H1 (cell line): ENCODE measurements at regions not wholly inside any gene's neighbourhood (a gene's known extent, or its start where the extent isn't known, plus 50 kb on each side); places are given as distances from the start of the nearest gene placed in this dataset.

Experiments used
- CTCF ChIA-PET: fragments of 300-600 bp; sonication (Branson Sonifier 250); formaldehyde crosslinking; loops from one replicate; lab custom pipeline; 2021; ENCODE audit not compliant: partially characterized antibody; lab: Charles Lee
- POLR2A ChIA-PET: fragments of 300-600 bp; sonication (Branson Sonifier 250); formaldehyde crosslinking; loops from one replicate; lab custom pipeline; 2021; ENCODE audit warnings: inconsistent platforms; ENCODE audit not compliant: partially characterized antibody; lab: Charles Lee
- DNase-seq, 2 experiments: peaks; one replicate each; pipeline versions ENCODE4 v3.0.0 to v3.0.0-alpha.2; 2010 to 2022; ENCODE audit warnings: low spot score in 2 of 2, low read depth in 1 of 2, mixed read lengths in 1 of 2
- FAIRE-seq: peaks from 2 replicates; lab custom pipeline; 2011; peaks lifted over from hg19 to GRCh38; lab: Jason Lieb, UNC
- H2AFZ ChIP-seq: 2 replicates; pipeline ENCODE4 v1.8.1; 2012; ENCODE audit warnings: low read length, inconsistent platforms
- H2AK5ac ChIP-seq: 2 replicates; pipeline ENCODE4 v1.6.1; 2013; ENCODE audit warnings: low read depth, low read length
- H2BK120ac ChIP-seq: replicated peaks from 2 replicates; pipeline ENCODE3; 2013; ENCODE audit warnings: low read depth, low read length, inconsistent platforms
- H2BK12ac ChIP-seq: 2 replicates; pipeline ENCODE4 v1.6.1; 2013; ENCODE audit warnings: low read depth, low read length
- H2BK15ac ChIP-seq: 2 replicates; pipeline ENCODE4 v1.6.1; 2013; ENCODE audit warnings: low read length
- H2BK20ac ChIP-seq: 2 replicates; pipeline ENCODE4 v1.6.1; 2013; ENCODE audit warnings: low read length
- H2BK5ac ChIP-seq: 2 replicates; pipeline ENCODE4 v1.6.1; 2013; ENCODE audit warnings: low read depth, low read length
- H3K14ac ChIP-seq: 2 replicates; pipeline ENCODE4 v1.6.1; 2013; ENCODE audit warnings: inconsistent platforms; ENCODE audit not compliant: insufficient read length
- H3K18ac ChIP-seq: 2 replicates; pipeline ENCODE4 v1.6.1; 2013; ENCODE audit warnings: low read length; ENCODE audit errors: extremely low read depth
- H3K23ac ChIP-seq: 2 replicates; pipeline ENCODE4 v1.6.1; 2013; ENCODE audit warnings: inconsistent platforms; ENCODE audit not compliant: insufficient read length
- H3K23me2 ChIP-seq: 2 replicates; pipeline ENCODE4 v1.6.1; 2013; ENCODE audit warnings: low read depth, low read length
- H3K27ac ChIP-seq: 2 replicates; pipeline ENCODE4 v1.6.1; 2011; ENCODE audit warnings: low read depth, low read length, inconsistent platforms
- H3K27me3 ChIP-seq, 4 experiments: replicated peaks in 1 of 4; 1 replicate in 1 of 4; 2 replicates in 3 of 4; pipeline versions ENCODE4 v1.6.1 to v1.8.1; 2011 to 2013; ENCODE audit warnings: low read length in 3 of 4, mild to moderate bottlenecking in 3 of 4, inconsistent platforms in 2 of 4, mixed read lengths in 2 of 4, moderate library complexity in 1 of 4; ENCODE audit not compliant: control insufficient read depth in 3 of 4, insufficient read depth in 3 of 4; ENCODE audit errors: extremely low read depth in 1 of 4
- H3K36me3 ChIP-seq, 4 experiments: 2 replicates each; pipeline versions ENCODE4 v1.6.1 to v1.8.1; 2011 to 2013; ENCODE audit warnings: mild to moderate bottlenecking in 4 of 4, low read length in 3 of 4, moderate library complexity in 2 of 4, control low read depth in 1 of 4, inconsistent platforms in 1 of 4; ENCODE audit not compliant: insufficient read depth in 4 of 4, control insufficient read depth in 2 of 4
- H3K4ac ChIP-seq: replicated peaks from 2 replicates; pipeline ENCODE3; 2013; ENCODE audit warnings: low read length, low read depth, mixed read lengths, inconsistent platforms; ENCODE audit not compliant: insufficient read length
- H3K4me1 ChIP-seq, 4 experiments: replicated peaks in 1 of 4; 1 replicate in 1 of 4; 2 replicates in 3 of 4; pipeline versions ENCODE4 v1.6.1 to v1.8.1; 2011 to 2013; ENCODE audit warnings: low read length in 3 of 4, inconsistent platforms in 2 of 4, mixed read lengths in 1 of 4; ENCODE audit not compliant: insufficient read depth in 4 of 4, control insufficient read depth in 3 of 4
- H3K4me2 ChIP-seq, 2 experiments: 2 replicates each; pipeline versions ENCODE4 v1.6.1 to v1.8.1; 2011 to 2013; ENCODE audit warnings: low read depth in 2 of 2, low read length in 2 of 2, control low read depth in 1 of 2, inconsistent platforms in 1 of 2, mild to moderate bottlenecking in 1 of 2; ENCODE audit not compliant: insufficient read depth in 1 of 2
- H3K4me3 ChIP-seq, 4 experiments: fragments of 200-600, 300-600 bp in 1 of 4; sonication (generic), shearing (Covaris generic), sonication (Bioruptor Twin) in 1 of 4; 2 replicates each; pipeline versions ENCODE4 v1.5.1 to v1.8.1; 2011 to 2016; ENCODE audit warnings: low read length in 4 of 4, low read depth in 3 of 4, control low read depth in 2 of 4, inconsistent platforms in 2 of 4, mild to moderate bottlenecking in 2 of 4, mixed read lengths in 1 of 4, moderate library complexity in 1 of 4; ENCODE audit not compliant: insufficient read depth in 2 of 4; ENCODE audit errors: extremely low read depth in 1 of 4
- H3K56ac ChIP-seq: replicated peaks from 2 replicates; pipeline ENCODE3; 2013; ENCODE audit warnings: low read depth, mild to moderate bottlenecking, mixed read lengths, low read length, inconsistent platforms; ENCODE audit not compliant: insufficient read length
- H3K79me1 ChIP-seq: 2 replicates; pipeline ENCODE4 v1.6.1; 2013; ENCODE audit warnings: low read depth, low read length, control low read depth
- H3K79me2 ChIP-seq, 2 experiments: 2 replicates each; pipeline versions ENCODE4 v1.6.1 to v1.8.1; 2012 to 2013; ENCODE audit warnings: low read length in 2 of 2, mild to moderate bottlenecking in 2 of 2, inconsistent platforms in 1 of 2; ENCODE audit not compliant: insufficient read depth in 2 of 2, control insufficient read depth in 1 of 2
- H3K9ac ChIP-seq, 4 experiments: replicated peaks in 1 of 4; 1 replicate in 1 of 4; 2 replicates in 3 of 4; pipeline versions ENCODE4 v1.6.1 to v1.8.1; 2011 to 2013; ENCODE audit warnings: low read depth in 3 of 4, low read length in 3 of 4, control low read depth in 2 of 4, mild to moderate bottlenecking in 2 of 4, moderate library complexity in 2 of 4, inconsistent platforms in 1 of 4; ENCODE audit errors: extremely low read depth in 1 of 4
- H3K9me3 ChIP-seq, 2 experiments: 2 replicates each; pipeline versions ENCODE4 v1.6.1 to v1.8.1; 2012 to 2013; ENCODE audit warnings: mild to moderate bottlenecking in 2 of 2, moderate library complexity in 2 of 2, control low read depth in 1 of 2, inconsistent platforms in 1 of 2, low read depth in 1 of 2, low read length in 1 of 2, mixed read lengths in 1 of 2; ENCODE audit not compliant: insufficient read depth in 2 of 2
- H4K20me1 ChIP-seq, 2 experiments: replicated peaks in 1 of 2; 2 replicates each; pipeline versions ENCODE3 to v1.8.1; 2011 to 2013; ENCODE audit warnings: inconsistent platforms in 2 of 2, low read length in 2 of 2, mild to moderate bottlenecking in 1 of 2; ENCODE audit not compliant: insufficient read depth in 2 of 2, control insufficient read depth in 1 of 2
- H4K5ac ChIP-seq: 2 replicates; pipeline ENCODE4 v1.6.1; 2013; ENCODE audit warnings: low read length, low read depth, mixed read lengths, inconsistent platforms; ENCODE audit not compliant: insufficient read length
- H4K8ac ChIP-seq: 2 replicates; pipeline ENCODE4 v1.8.0; 2013; ENCODE audit warnings: mild to moderate bottlenecking, moderate library complexity, low read length, inconsistent platforms; ENCODE audit not compliant: insufficient read depth; ENCODE audit errors: extremely low read depth
- H4K91ac ChIP-seq: replicated peaks from 2 replicates; pipeline ENCODE3; 2013; ENCODE audit warnings: low read length, mixed read lengths, inconsistent platforms; ENCODE audit not compliant: insufficient read length
- ASH2L ChIP-seq: fragments of 200-600, 300-600 bp; sonication (generic); IDR thresholded peaks from one replicate; pipeline ENCODE4 v1.7.1; 2017; ENCODE audit warnings: low read length
- CHD1 ChIP-seq: IDR thresholded peaks from 2 replicates; pipeline ENCODE4 v1.6.1; 2012; ENCODE audit warnings: low read depth, low read length, improper control_type of control experiment
- CHD2 ChIP-seq: IDR thresholded peaks from 2 replicates; pipeline ENCODE4 v1.6.1; 2012; ENCODE audit warnings: low read length, improper control_type of control experiment
- GTF2F1 ChIP-seq: IDR thresholded peaks from 2 replicates; pipeline ENCODE4 v1.6.1; 2012; ENCODE audit warnings: low read depth, low read length, improper control_type of control experiment, borderline replicate concordance
- HDAC2 ChIP-seq, 2 experiments: fragments of 300-600 bp in 1 of 2; sonication (generic) in 1 of 2; IDR thresholded peaks; 2 replicates each; pipeline ENCODE4 v1.6.1; 2011 to 2012; ENCODE audit warnings: low read depth in 2 of 2, low read length in 2 of 2, mild to moderate bottlenecking in 2 of 2, moderate library complexity in 2 of 2, borderline replicate concordance in 1 of 2, inconsistent platforms in 1 of 2
- NRF1 ChIP-seq: IDR thresholded peaks from 2 replicates; pipeline ENCODE4 v1.6.1; 2011; ENCODE audit warnings: mild to moderate bottlenecking, low read depth, low read length, improper control_type of control experiment
- POLR2A ChIP-seq, 2 experiments: IDR thresholded peaks; 1 replicate in 1 of 2; 2 replicates in 1 of 2; pipeline ENCODE4 v1.6.1; 2011; ENCODE audit warnings: low read depth in 2 of 2, low read length in 2 of 2, mild to moderate bottlenecking in 2 of 2; ENCODE audit errors: control extremely low read depth in 1 of 2
- POLR2AphosphoS5 ChIP-seq: IDR thresholded peaks from 2 replicates; pipeline ENCODE4 v1.6.1; 2011; ENCODE audit warnings: low read depth, low read length
- SAP30 ChIP-seq: fragments of 300-600 bp; sonication (generic); IDR thresholded peaks from 2 replicates; pipeline ENCODE4 v1.7.1; 2012; ENCODE audit warnings: low read length, moderate library complexity, mild to moderate bottlenecking, inconsistent platforms; ENCODE audit not compliant: insufficient read depth, insufficient replicate concordance
- SP4 ChIP-seq: IDR thresholded peaks from 2 replicates; pipeline ENCODE4 v1.6.1; 2012; ENCODE audit warnings: low read length, inconsistent platforms
- TAF7 ChIP-seq: optimal IDR thresholded peaks from 2 replicates; pipeline ENCODE3; 2011; ENCODE audit warnings: low read depth, mild to moderate bottlenecking, inconsistent platforms, low read length, moderate library complexity, borderline replicate concordance
- TBP ChIP-seq: IDR thresholded peaks from 2 replicates; pipeline ENCODE4 v1.6.1; 2011; ENCODE audit warnings: low read depth, low read length, improper control_type of control experiment
- YY1 ChIP-seq: IDR thresholded peaks from 2 replicates; pipeline ENCODE4 v1.6.1; 2011; ENCODE audit warnings: low read depth, mild to moderate bottlenecking, low read length
- WGBS, 2 experiments: shearing (Covaris generic) in 1 of 2; methylation state at CpG; one replicate each; pipeline versions ENCODE4 v1.1.6 to v1.1.7; 2013 to 2015; ENCODE audit warnings: low lambda C conversion rate in 2 of 2, mixed read lengths in 2 of 2, inconsistent platforms in 1 of 2, low coverage in 1 of 2, missing lambda C conversion rate in 1 of 2; ENCODE audit not compliant: insufficient replicate concordance in 2 of 2, insufficient coverage in 1 of 2, insufficient read length in 1 of 2; ENCODE audit errors: extremely low coverage in 1 of 2, missing lambda C conversion rate in 1 of 2; 5-methylcytosine and 5-hydroxymethylcytosine counted together

- Histone ChIP-seq H3K27ac (peak overlapping the region; percentile 72), H2BK20ac (no peak overlapping the region), H3K9me3 (no peaks in the 10 kb centered on the region; a peak in 1 of 4 replicates), H2BK120ac (no peak overlapping the region), H2BK12ac (no peak overlapping the region), H3K4me2 (peak overlapping the region; percentile 76 to 81), H3K23me2 (peaks cover 4% of the 10 kb centered on the region), H3K4me3 (peak overlapping the region; percentile 75 to 98 (median 90)), H3K4ac (no peak overlapping the region), H2AFZ (no peak overlapping the region), H3K9ac (peak overlapping the region; percentile 84 to 96 (median 92)), H3K4me1 (peaks cover 0 to 5% (median 4%) of the 10 kb centered on the region in 4 experiments; a peak in 4 of 7 replicates), H3K27me3 (no peaks in the 10 kb centered on the region), H3K79me2 (peaks cover 0 to 20% of the 10 kb centered on the region in 2 experiments; a peak in 3 of 4 replicates), H3K36me3 (no peaks in the 10 kb centered on the region), H3K23ac (no peak overlapping the region), H4K91ac (no peak overlapping the region), H4K8ac (no peak overlapping the region), H3K56ac (no peak overlapping the region), H3K79me1 (no peaks in the 10 kb centered on the region), H4K5ac (peak overlapping the region; percentile 26), H3K14ac (no peak overlapping the region), H4K20me1 (peaks cover 3 to 6% of the 10 kb centered on the region in 2 experiments), H3K18ac (peak overlapping the region; percentile 55), H2AK5ac (no peak overlapping the region), H2BK15ac (no peak overlapping the region), H2BK5ac (peak overlapping the region; percentile 86)
- peak; percentile 24 for FAIRE-seq
- peak in 1 of 2 experiments; percentile 86 for DNase-seq
- WGBS, 2 experiments = 1% methylated on average over 32 of the region's 32 CpGs; no CpG with 5 or more reads in 1 of the 2 experiments
- CTCF ChIA-PET = interaction anchor here (0.7 to 2.6 kb wide), 7 partner anchors 8 to 58 kb away, joined by 3 to 20 read pairs (median 7); a partner anchor contains a TSS
- POLR2A ChIA-PET = interaction anchor here (0.8 to 6.0 kb wide), 33 partner anchors 21 to 1642 kb away, joined by 3 to 91 read pairs (median 7); a partner anchor contains a TSS
- peak; percentile 94 to 100 for TF ChIP-seq POLR2A (IDR thresholded peaks at IDR 0.05; ENCODE audit: control extremely low read depth in 1 of 2, low read depth in 2 of 2, low read length in 2 of 2)
- peak; percentile 34 for TF ChIP-seq ASH2L
- 0 out of 2 replicates have a peak, but pooled peaks have one; percentile 35 for TF ChIP-seq CHD2
- TF ChIP-seq POLR2AphosphoS5 = peak; percentile 99
- peak; percentile 89 for TF ChIP-seq GTF2F1
- TF ChIP-seq TAF7 = peak; percentile 95
- no peak for TF ChIP-seq NRF1
- TF ChIP-seq SAP30 = peak; percentile 58
- TF ChIP-seq SP4 = no peak
- peak in 1 of 2 experiments; percentile 88; a peak in 1 of 4 replicates for TF ChIP-seq HDAC2 (IDR thresholded peaks at IDR 0.05; ENCODE audit: borderline replicate concordance in 1 of 2, low read depth in 2 of 2, low read length in 2 of 2)
- peak; percentile 97 for TF ChIP-seq TBP
- TF ChIP-seq CHD1 = peak; percentile 70
- TF ChIP-seq YY1 = 0 out of 2 replicates have a peak, but pooled peaks have one; percentile 6
Measured at GRCh38 chr6:26251354-26252076, 113.5 kb upstream of the BTN3A2 start.
